SU-DHL-6 (cell line): ENCODE measurements at regions not wholly inside any gene's neighbourhood (a gene's known extent, or its start where the extent isn't known, plus 50 kb on each side); places are given as distances from the start of the nearest gene placed in this dataset.

Experiments used
- H2AFZ ChIP-seq: fragments of 200-600 bp; sonication (generic); 2 replicates; pipeline ENCODE4 v1.6.1; 2014; ENCODE audit warnings: low read depth, mild to moderate bottlenecking, moderate library complexity, mixed read lengths, antibody characterized with exemption, low read length; ENCODE audit not compliant: severe bottlenecking
- H3F3A ChIP-seq: fragments of 200-600 bp; shearing (Covaris generic); 2 replicates; pipeline ENCODE4 v1.6.0; 2016; ENCODE audit warnings: antibody characterized with exemption, mild to moderate bottlenecking; ENCODE audit not compliant: insufficient read depth
- H3K27ac ChIP-seq: fragments of 200-600 bp; sonication (generic); 2 replicates; pipeline ENCODE4 v1.5.1; 2016; ENCODE audit warnings: low read depth, mild to moderate bottlenecking, low read length, moderate library complexity, mixed read lengths
- H3K27me3 ChIP-seq: fragments of 200-600 bp; sonication (generic), shearing (Covaris generic); 2 replicates; pipeline ENCODE4 v1.6.0; 2014; ENCODE audit warnings: mild to moderate bottlenecking, low read length
- H3K36me3 ChIP-seq: fragments of 200-600 bp; sonication (generic); 2 replicates; pipeline ENCODE4 v1.6.1; 2014; ENCODE audit warnings: mild to moderate bottlenecking, low read length, mixed read lengths
- H3K4me2 ChIP-seq: fragments of 300-600, 200-600 bp; shearing (Covaris generic), sonication (generic); 2 replicates; pipeline ENCODE4 v1.6.0; 2014; ENCODE audit warnings: low read length, low read depth, mild to moderate bottlenecking; ENCODE audit not compliant: poor library complexity, severe bottlenecking
- H3K4me3 ChIP-seq: fragments of 200-600 bp; sonication (generic); 2 replicates; pipeline ENCODE4 v1.5.1; 2014; ENCODE audit warnings: antibody characterized with exemption, low read length, mild to moderate bottlenecking, mixed read lengths; ENCODE audit not compliant: insufficient read depth, poor library complexity, severe bottlenecking
- H3K79me2 ChIP-seq: fragments of 200-600 bp; sonication (generic); 2 replicates; pipeline ENCODE4 v1.6.1; 2014; ENCODE audit warnings: mild to moderate bottlenecking, low read length, moderate library complexity; ENCODE audit not compliant: insufficient read depth
- H3K9ac ChIP-seq: fragments of 200-600 bp; sonication (generic); 2 replicates; pipeline ENCODE4 v1.7.0; 2014; ENCODE audit warnings: mild to moderate bottlenecking, low read length
- H3K9me2 ChIP-seq: fragments of 200-600 bp; sonication (generic); replicated peaks from 2 replicates; pipeline ENCODE4 v1.6.1; 2014; ENCODE audit warnings: low read length; ENCODE audit not compliant: insufficient read depth
- H3K9me3 ChIP-seq: fragments of 200-600 bp; sonication (generic); 2 replicates; pipeline ENCODE4 v1.6.1; 2014; ENCODE audit warnings: low read length, mixed read lengths; ENCODE audit not compliant: insufficient read depth
- H4K20me1 ChIP-seq: fragments of 200-600 bp; sonication (generic); 2 replicates; pipeline ENCODE4 v1.6.1; 2014; ENCODE audit warnings: low read depth, mild to moderate bottlenecking, antibody characterized with exemption, low read length, moderate library complexity, mixed read lengths
- CTCF ChIP-seq: fragments of 200-600 bp; sonication (generic); IDR thresholded peaks from one replicate; pipeline ENCODE4 v1.5.1; 2017; ENCODE audit warnings: antibody characterized with exemption, mild to moderate bottlenecking, low read length, moderate library complexity; ENCODE audit not compliant: insufficient read depth, poor library complexity, severe bottlenecking
- EZH2phosphoT487 ChIP-seq: fragments of 200-600 bp; sonication (generic), shearing (Covaris generic); conservative IDR thresholded peaks from 2 replicates; pipeline ENCODE4 v1.6.1; 2018; ENCODE audit warnings: mild to moderate bottlenecking, antibody characterized with exemption, low read length, moderate library complexity, mixed read lengths

- TF ChIP-seq EZH2phosphoT487 (no peak), CTCF (no peak)
- Histone ChIP-seq H3K4me2 (no peak overlapping the region), H2AFZ (no peak overlapping the region), H3K9ac (no peak overlapping the region), H3K4me3 (no peak overlapping the region), H3K27ac (no peak overlapping the region), H3K27me3 (no peaks in the 10 kb centered on the region), H3F3A (no peaks in the 10 kb centered on the region), H3K9me3 (no peaks in the 10 kb centered on the region), H3K9me2 (no peaks in the 10 kb centered on the region), H4K20me1 (no peaks in the 10 kb centered on the region), H3K79me2 (no peaks in the 10 kb centered on the region), H3K36me3 (no peaks in the 10 kb centered on the region)
Measured at GRCh38 chr14:48325486-48325885, 650.1 kb upstream of the MDGA2 start.

- TF ChIP-seq CTCF (no peak), EZH2phosphoT487 (no peak)
- H3F3A ChIP-seq: no peaks in the 10 kb centered on the region
- no peaks in the 10 kb centered on the region for H3K36me3 ChIP-seq
- H2AFZ ChIP-seq: no peak overlapping the region
- no peaks in the 10 kb centered on the region for H3K9me2 ChIP-seq
- no peaks in the 10 kb centered on the region for H3K9me3 ChIP-seq
- H3K27ac ChIP-seq: no peak overlapping the region
- H3K4me3 ChIP-seq: no peak overlapping the region
- no peak overlapping the region for H3K9ac ChIP-seq
- no peaks in the 10 kb centered on the region for H3K27me3 ChIP-seq
- no peaks in the 10 kb centered on the region for H4K20me1 ChIP-seq
- no peak overlapping the region for H3K4me2 ChIP-seq
- no peaks in the 10 kb centered on the region for H3K79me2 ChIP-seq
Measured at GRCh38 chr14:48323665-48324064, 648.3 kb upstream of the MDGA2 start.

- H3K9me2 ChIP-seq: no peaks in the 10 kb centered on the region
Measured at GRCh38 chr14:48319823-48320222, 644.4 kb upstream of the MDGA2 start.

More at GRCh38 chr14:48319823-48320222, 644.4 kb upstream of the MDGA2 start:
- Histone ChIP-seq H3K27ac (no peak overlapping the region), H3F3A (no peaks in the 10 kb centered on the region), H3K4me2 (no peak overlapping the region), H3K9me3 (no peaks in the 10 kb centered on the region), H3K79me2 (no peaks in the 10 kb centered on the region), H3K4me3 (no peak overlapping the region), H3K36me3 (no peaks in the 10 kb centered on the region), H3K9ac (no peak overlapping the region), H3K27me3 (no peaks in the 10 kb centered on the region), H2AFZ (no peak overlapping the region), H4K20me1 (no peaks in the 10 kb centered on the region)
- TF ChIP-seq CTCF (no peak), EZH2phosphoT487 (no peak)
